Panc1 (cell line): ENCODE measurements at regions not wholly inside any gene's neighbourhood (a gene's known extent, or its start where the extent isn't known, plus 50 kb on each side); places are given as distances from the start of the nearest gene placed in this dataset.

ENCODE experiments used
- ATAC-seq: fragments of 200-7000 bp; cut with Tn5 transposase; 2 replicates; pipeline ENCODE4 v1.9.1; 2020; ENCODE audit warnings: mild to moderate bottlenecking, moderate library complexity
- BruUV-seq: library from RNA; stranded (reverse); fragments of 400-500 nt; replicated peaks from 2 replicates; lab custom pipeline; 2021; lab: Mats Ljungman, UMichigan
- CTCF ChIA-PET: fragments of 300-600 bp; sonication (Branson Sonifier 250); formaldehyde crosslinking; loops from one replicate; lab custom pipeline; 2022; ENCODE audit warnings: antibody characterized with exemption; lab: Charles Lee
- POLR2A ChIA-PET: fragments of 300-600 bp; sonication (Branson Sonifier 250); formaldehyde crosslinking; loops from one replicate; lab custom pipeline; 2022; ENCODE audit warnings: antibody characterized with exemption; lab: Charles Lee
- DNase-seq: peaks from one replicate; pipeline ENCODE4 v3.0.0-alpha.2; 2010; ENCODE audit warnings: low read depth, low spot score
- H3K27ac ChIP-seq: 2 replicates; pipeline ENCODE4 v1.5.1; 2011; ENCODE audit warnings: mild to moderate bottlenecking, low read length, inconsistent platforms
- H3K27me3 ChIP-seq: fragments of 200-500 bp; sonication (Bioruptor generic); 2 replicates; pipeline ENCODE4 v1.6.0; 2014; ENCODE audit warnings: low read length, inconsistent platforms; ENCODE audit not compliant: control insufficient read depth, insufficient read depth
- H3K36me3 ChIP-seq: fragments of 200-500 bp; sonication (Bioruptor generic); 2 replicates; pipeline ENCODE4 v1.5.1; 2014; ENCODE audit warnings: inconsistent platforms, mild to moderate bottlenecking, low read length, moderate library complexity; ENCODE audit not compliant: control insufficient read depth, insufficient read depth
- H3K4me1 ChIP-seq: 2 replicates; pipeline ENCODE4 v1.5.1; 2011; ENCODE audit warnings: inconsistent platforms, mild to moderate bottlenecking, low read length, moderate library complexity; ENCODE audit not compliant: control insufficient read depth, insufficient read depth
- H3K4me3 ChIP-seq, 2 experiments: 2 replicates each; pipeline ENCODE4 v1.5.1; 2011 to 2012; ENCODE audit warnings: low read depth in 2 of 2, low read length in 2 of 2, mild to moderate bottlenecking in 2 of 2, inconsistent platforms in 1 of 2, moderate library complexity in 1 of 2
- H3K9me3 ChIP-seq: fragments of 200-500 bp; sonication (Bioruptor generic); 2 replicates; pipeline ENCODE4 v1.5.1; 2014; ENCODE audit warnings: low read depth, mild to moderate bottlenecking, inconsistent platforms, low read length, moderate library complexity; ENCODE audit not compliant: control insufficient read depth, insufficient read depth
- CTCF ChIP-seq: fragments of 450-650 bp; IDR thresholded peaks from 2 replicates; pipeline ENCODE4 v1.5.1; 2017; ENCODE audit warnings: mild to moderate bottlenecking
- POLR2AphosphoS5 ChIP-seq: IDR thresholded peaks from 2 replicates; pipeline ENCODE4 v1.6.1; 2012; ENCODE audit warnings: mild to moderate bottlenecking, low read depth, low read length, moderate library complexity
- REST ChIP-seq, 2 experiments: IDR thresholded peaks; 2 replicates each; pipeline ENCODE4 v1.6.1; 2011 to 2012; ENCODE audit warnings: low read depth in 2 of 2, control low read depth in 1 of 2, low read length in 1 of 2, mild to moderate bottlenecking in 1 of 2, moderate library complexity in 1 of 2; ENCODE audit not compliant: insufficient read depth in 1 of 2
- SIN3A ChIP-seq: IDR thresholded peaks from 2 replicates; pipeline ENCODE4 v1.6.1; 2012; ENCODE audit warnings: low read depth, mild to moderate bottlenecking, low read length, moderate library complexity, borderline replicate concordance; ENCODE audit not compliant: insufficient read depth
- TCF7L2 ChIP-seq: IDR thresholded peaks from 2 replicates; pipeline ENCODE4 v1.6.1; 2011; ENCODE audit warnings: mild to moderate bottlenecking, low read depth, low read length, inconsistent platforms
- in situ Hi-C: cut with HindIII; loops from 2 replicates; pipeline ENCODE4 v1.10.0; 2016; ENCODE audit warnings: low sequenced_read_pairs, low pct_unique_long_range_greater_than_20kb
- intact Hi-C: fragments of 100-400 bp; cut with micrococcal nuclease; formaldehyde crosslinking; loops from one replicate; pipeline ENCODE4 v1.10.0; 2022; ENCODE audit not compliant: unreplicated experiment

- TF ChIP-seq POLR2AphosphoS5 = no peak
- TF ChIP-seq REST (IDR thresholded peaks at IDR 0.05; ENCODE audit: insufficient read depth in 1 of 2, low read depth in 2 of 2, low read length in 1 of 2) = no peak
- no peak for TF ChIP-seq TCF7L2
- TF ChIP-seq SIN3A = no peak
- TF ChIP-seq CTCF = no peak
Measured at GRCh38 chr3:70868561-70868960, 556.1 kb upstream of the MDFIC2 start.

GRCh38 chr3:70863049-70863448, 550.6 kb upstream of the MDFIC2 start:
- DNase-seq (no peak), ATAC-seq (no peak)
- TF ChIP-seq POLR2AphosphoS5 = no peak
- no peak for TF ChIP-seq REST (IDR thresholded peaks at IDR 0.05; ENCODE audit: insufficient read depth in 1 of 2, low read depth in 2 of 2, low read length in 1 of 2)
- no peak for TF ChIP-seq TCF7L2
- TF ChIP-seq CTCF = no peak
- no peak for TF ChIP-seq SIN3A
- Histone ChIP-seq H3K9me3 (no peaks in the 10 kb centered on the region), H3K27ac (no peak overlapping the region), H3K36me3 (no peaks in the 10 kb centered on the region), H3K4me1 (no peaks in the 10 kb centered on the region), H3K27me3 (no peaks in the 10 kb centered on the region), H3K4me3 (no peak overlapping the region)
- POLR2A ChIA-PET = no interaction called here
- in situ Hi-C loops (no loop called here), intact Hi-C loops (no loop called here)
- CTCF ChIA-PET = no interaction called here
- no TSS peak for BruUV-seq

More at GRCh38 chr3:70868561-70868960, 556.1 kb upstream of the MDFIC2 start:
- Histone ChIP-seq H3K9me3 (no peaks in the 10 kb centered on the region), H3K36me3 (no peaks in the 10 kb centered on the region), H3K27me3 (no peaks in the 10 kb centered on the region), H3K4me3 (no peak overlapping the region), H3K4me1 (no peaks in the 10 kb centered on the region), H3K27ac (no peak overlapping the region)
- intact Hi-C loops = no loop called here
- ChIA-PET POLR2A (no interaction called here), CTCF (no interaction called here)
- no TSS peak for BruUV-seq
- ATAC-seq = no peak
- no peak for DNase-seq
- in situ Hi-C loops = no loop called here
